Gastrocnemius medialis (tissue), 4 donors: ENCODE measurements at regions not wholly inside any gene's neighbourhood (a gene's known extent, or its start where the extent isn't known, plus 50 kb on each side); places are given as distances from the start of the nearest gene placed in this dataset.

ENCODE experiments used
- ATAC-seq, 2 donors: fragments of 150-250 bp; one replicate each; pipeline ENCODE4 v1.9.1; 2016
- DNase-seq, 2 donors: peaks; one replicate each; pipeline ENCODE4 v3.0.0-alpha.2; 2019
- H3K27ac ChIP-seq, 4 donors: fragments of 200-600 bp; sonication (generic); 1 replicate in 1 of 4; 2 replicates in 3 of 4; pipeline ENCODE4 v1.5.1; 2016 to 2018; ENCODE audit warnings: mild to moderate bottlenecking in 2 of 4, moderate library complexity in 1 of 4
- H3K27me3 ChIP-seq, 3 donors: fragments of 200-600 bp; sonication (generic) in 2 of 3; 1 replicate in 1 of 3; 2 replicates in 2 of 3; pipeline versions ENCODE4 v1.5.1 to v1.6.0; 2016 to 2019; ENCODE audit warnings: mild to moderate bottlenecking in 1 of 3, moderate library complexity in 1 of 3
- H3K36me3 ChIP-seq, 2 donors: fragments of 200-600 bp; sonication (generic) in 1 of 2; one replicate each; pipeline ENCODE4 v1.5.1; 2017 to 2018
- H3K4me1 ChIP-seq, 2 donors: fragments of 200-600 bp; sonication (generic) in 1 of 2; one replicate each; pipeline ENCODE4 v1.5.1; 2016 to 2017; ENCODE audit warnings: mild to moderate bottlenecking in 2 of 2
- H3K4me3 ChIP-seq, 4 donors: fragments of 200-600 bp; sonication (generic) in 3 of 4; 1 replicate in 1 of 4; 2 replicates in 3 of 4; pipeline ENCODE4 v1.5.1; 2016 to 2019; ENCODE audit warnings: mild to moderate bottlenecking in 2 of 4
- H3K9me3 ChIP-seq, 3 donors: fragments of 200-600 bp; sonication (generic) in 2 of 3; 1 replicate in 1 of 3; 2 replicates in 2 of 3; pipeline ENCODE4 v1.5.1; 2016 to 2019
- CTCF ChIP-seq, 5 experiments: fragments of 450-650 bp in 3 of 5; fragments of 200-600 bp in 2 of 5; sonication (generic) in 2 of 5; IDR thresholded peaks in 4 of 5; conservative IDR thresholded peaks in 1 of 5; 1 replicate in 4 of 5; 2 replicates in 1 of 5; pipeline ENCODE4 v1.5.1; 2016 to 2019; ENCODE audit warnings: antibody characterized with exemption in 5 of 5, mild to moderate bottlenecking in 3 of 5, moderate library complexity in 3 of 5
- POLR2A ChIP-seq, 2 donors: fragments of 450-650 bp; IDR thresholded peaks; one replicate each; pipeline ENCODE4 v1.6.1; 2017; ENCODE audit warnings: antibody characterized with exemption in 2 of 2, mild to moderate bottlenecking in 2 of 2, moderate library complexity in 2 of 2
- in situ Hi-C, 4 donors: fragments of 200-750 bp; cut with MboI; loops; one replicate each; pipeline versions ENCODE4 v1.15.0 to v1.8.0; 2017; ENCODE audit warnings: low sequenced_read_pairs in 4 of 4
- intact Hi-C: fragments of 100-400 bp; cut with DNase I; formaldehyde crosslinking; loops from one replicate; pipeline ENCODE4 v1.15.1; 2023; ENCODE audit warnings: low total_unique reads

GRCh38 chr16:54579106-54579728, 292.6 kb upstream of the IRX3 start:
- H3K27ac ChIP-seq, result no peak overlapping the region
- no peak overlapping the region for H3K4me3 ChIP-seq
- in situ Hi-C loops (no loop called here), intact Hi-C loops (no loop called here)
- no peaks in the 10 kb centered on the region for H3K9me3 ChIP-seq
- H3K4me1 ChIP-seq, result no peaks in the 10 kb centered on the region
- H3K27me3 ChIP-seq, result peaks cover 0 to 4% (median 0%) of the 10 kb centered on the region in 3 donors
- DNase-seq (no peak), ATAC-seq (no peak)
- TF ChIP-seq POLR2A (IDR thresholded peaks at IDR 0.05) (no peak), CTCF (IDR thresholded peaks at IDR 0.05 in 4 of 5, conservative IDR thresholded peaks at IDR 0.05 in 1 of 5) (no peak)
- H3K36me3 ChIP-seq, result no peaks in the 10 kb centered on the region

GRCh38 chr16:54577651-54578128, 291.1 kb upstream of the IRX3 start:
- Histone ChIP-seq H3K27ac (no peak overlapping the region), H3K36me3 (no peaks in the 10 kb centered on the region), H3K27me3 (peaks cover 0 to 4% (median 0%) of the 10 kb centered on the region in 3 donors), H3K4me3 (no peak overlapping the region), H3K9me3 (no peaks in the 10 kb centered on the region), H3K4me1 (no peaks in the 10 kb centered on the region)
- DNase-seq (no peak), ATAC-seq (no peak)
- TF ChIP-seq POLR2A (IDR thresholded peaks at IDR 0.05) (no peak), CTCF (IDR thresholded peaks at IDR 0.05 in 4 of 5, conservative IDR thresholded peaks at IDR 0.05 in 1 of 5) (no peak)
- intact Hi-C loops, result no loop called here
- in situ Hi-C loops, result no loop called here

- no peaks in the 10 kb centered on the region for H3K9me3 ChIP-seq
- in situ Hi-C loops (no loop called here), intact Hi-C loops (no loop called here)
- no peaks in the 10 kb centered on the region for H3K4me1 ChIP-seq
- no peak overlapping the region for H3K4me3 ChIP-seq
- no peak for DNase-seq
- peaks cover 0 to 4% (median 0%) of the 10 kb centered on the region in 3 donors for H3K27me3 ChIP-seq
- H3K36me3 ChIP-seq, result no peaks in the 10 kb centered on the region
- ATAC-seq, result no peak
- no peak overlapping the region for H3K27ac ChIP-seq
- TF ChIP-seq POLR2A (IDR thresholded peaks at IDR 0.05), result no peak
- no peak for TF ChIP-seq CTCF (IDR thresholded peaks at IDR 0.05 in 4 of 5, conservative IDR thresholded peaks at IDR 0.05 in 1 of 5)
Measured at GRCh38 chr16:54576785-54577184, 290.2 kb upstream of the IRX3 start.

- no peak for ATAC-seq
- TF ChIP-seq POLR2A (IDR thresholded peaks at IDR 0.05) (no peak), CTCF (IDR thresholded peaks at IDR 0.05 in 4 of 5, conservative IDR thresholded peaks at IDR 0.05 in 1 of 5) (no peak)
- no peaks in the 10 kb centered on the region for H3K9me3 ChIP-seq
- intact Hi-C loops, result no loop called here
- in situ Hi-C loops, result no loop called here
- H3K27ac ChIP-seq, result no peak overlapping the region
- no peak for DNase-seq
- no peak overlapping the region for H3K4me3 ChIP-seq
- H3K36me3 ChIP-seq, result no peaks in the 10 kb centered on the region
- H3K27me3 ChIP-seq, result no peaks in the 10 kb centered on the region
- H3K4me1 ChIP-seq, result no peaks in the 10 kb centered on the region
Measured at GRCh38 chr16:54568906-54569807, 282.6 kb upstream of the IRX3 start.
